ENCODE measurements at regions not wholly inside any gene's neighbourhood (a gene's known extent, or its start where the extent isn't known, plus 50 kb on each side); places are given as distances from the start of the nearest gene placed in this dataset.
"Not testable (repeated sequence)": the region's sequence is repeated elsewhere in the genome, so short reads cannot be mapped to it uniquely, and the experiment has no call there.

DNA sequence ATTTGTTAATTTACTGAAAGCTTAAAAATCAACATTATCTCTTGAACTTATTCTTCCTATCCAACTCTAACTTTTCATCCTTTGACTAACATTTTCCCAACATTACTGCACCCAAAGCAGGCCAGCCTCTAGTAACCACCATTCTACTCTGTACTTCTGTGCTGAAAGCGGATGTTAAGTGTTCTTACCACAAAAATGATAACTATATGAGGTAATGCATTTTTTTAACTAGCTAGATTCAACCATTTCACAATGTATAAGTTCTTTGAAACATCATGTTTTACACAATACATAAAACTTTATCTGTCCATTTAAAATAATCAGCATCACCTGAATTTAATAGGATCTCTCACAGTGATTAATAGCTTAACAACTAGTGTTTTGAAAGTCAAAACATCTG is 468.5 kb upstream of the MGAT4C start:
- H3K4me1 ChIP-seq (ENCODE audit: control insufficient read depth in 1 of 2, insufficient read depth in 2 of 2, low read length in 2 of 2): no peaks in the 10 kb centered on the region
- no peaks in the 10 kb centered on the region for H3K9me3 ChIP-seq (ENCODE audit: control insufficient read depth in 1 of 2, low read length in 2 of 2)
- H3K27ac ChIP-seq (ENCODE audit: low read depth, low read length): no peak overlapping the region
- no peak overlapping the region for H3K9ac ChIP-seq (ENCODE audit: low read depth in 1 of 2, low read length in 2 of 2)
- no peaks in the 10 kb centered on the region for H3K27me3 ChIP-seq (ENCODE audit: control insufficient read depth in 1 of 2, insufficient read depth in 2 of 2, low read length in 2 of 2)
- H3K36me3 ChIP-seq (ENCODE audit: control insufficient read depth in 1 of 2, insufficient read depth in 2 of 2, low read length in 2 of 2): no peaks in the 10 kb centered on the region
- H3K4me3 ChIP-seq (ENCODE audit: low read depth in 1 of 2, low read length in 2 of 2): no peak overlapping the region

DNA sequence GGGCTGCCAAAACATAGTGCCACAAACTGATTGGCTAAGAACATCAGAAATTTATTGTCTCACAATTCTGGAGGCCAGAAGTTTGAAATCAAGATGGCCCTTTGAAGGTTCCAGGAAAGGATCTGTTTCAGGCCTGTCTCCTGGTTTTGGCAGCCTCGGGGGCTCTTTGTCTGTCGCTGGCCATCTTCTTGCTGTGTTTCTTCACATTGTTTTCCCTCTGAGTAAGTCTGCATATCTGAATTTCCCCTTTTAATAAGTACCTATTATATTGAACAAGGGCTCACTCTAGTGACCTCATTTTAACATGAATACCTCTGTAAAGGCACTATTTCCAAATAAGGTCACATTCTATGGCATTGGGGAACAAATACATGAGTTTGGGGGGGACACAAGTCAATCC is 467.1 kb upstream of the MGAT4C start:
- Histone ChIP-seq H3K4me3 (ENCODE audit: low read depth in 1 of 2, low read length in 2 of 2) (no peak overlapping the region), H3K27ac (ENCODE audit: low read depth, low read length) (no peak overlapping the region), H3K27me3 (ENCODE audit: control insufficient read depth in 1 of 2, insufficient read depth in 2 of 2, low read length in 2 of 2) (no peaks in the 10 kb centered on the region), H3K9ac (ENCODE audit: low read depth in 1 of 2, low read length in 2 of 2) (no peak overlapping the region), H3K4me1 (ENCODE audit: control insufficient read depth in 1 of 2, insufficient read depth in 2 of 2, low read length in 2 of 2) (no peaks in the 10 kb centered on the region), H3K9me3 (ENCODE audit: control insufficient read depth in 1 of 2, low read length in 2 of 2) (no peaks in the 10 kb centered on the region), H3K36me3 (ENCODE audit: control insufficient read depth in 1 of 2, insufficient read depth in 2 of 2, low read length in 2 of 2) (no peaks in the 10 kb centered on the region)

DNA sequence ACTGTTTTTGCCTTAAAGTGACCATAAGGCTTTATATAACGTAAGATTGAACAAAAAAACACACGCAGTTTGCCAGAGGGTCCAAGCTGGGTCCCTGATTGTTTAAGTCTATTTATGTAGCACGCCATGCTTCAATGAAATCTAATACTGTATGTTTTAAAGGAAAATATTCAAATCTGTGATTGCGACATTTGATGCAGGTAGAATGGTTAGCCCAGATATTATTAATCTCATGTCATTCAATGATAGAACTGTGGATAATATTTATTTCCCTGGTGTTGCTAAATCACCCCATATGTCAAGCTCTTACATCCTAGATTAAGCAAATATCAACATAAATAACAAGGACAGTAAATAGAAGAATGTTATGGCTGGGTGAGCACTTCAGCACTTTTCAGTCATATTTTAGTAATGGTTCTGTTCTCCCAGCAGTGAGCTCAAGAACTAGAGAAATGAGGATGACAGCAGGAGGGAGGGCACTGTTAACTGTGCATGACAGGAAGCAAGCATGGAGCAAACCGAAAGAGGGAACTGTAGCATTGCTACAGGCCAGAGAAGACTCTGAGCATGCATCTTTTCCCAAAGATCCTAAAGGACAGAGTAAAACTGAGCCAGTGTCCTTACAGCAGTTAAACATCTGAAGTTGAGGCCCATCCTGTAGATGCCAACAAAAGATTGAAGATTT is 465.7 kb upstream of the MGAT4C start:
- Histone ChIP-seq H3K36me3 (ENCODE audit: control insufficient read depth in 1 of 2, insufficient read depth in 2 of 2, low read length in 2 of 2) (no peaks in the 10 kb centered on the region), H3K27me3 (ENCODE audit: control insufficient read depth in 1 of 2, insufficient read depth in 2 of 2, low read length in 2 of 2) (no peaks in the 10 kb centered on the region), H3K27ac (ENCODE audit: low read depth, low read length) (no peak overlapping the region)

DNA sequence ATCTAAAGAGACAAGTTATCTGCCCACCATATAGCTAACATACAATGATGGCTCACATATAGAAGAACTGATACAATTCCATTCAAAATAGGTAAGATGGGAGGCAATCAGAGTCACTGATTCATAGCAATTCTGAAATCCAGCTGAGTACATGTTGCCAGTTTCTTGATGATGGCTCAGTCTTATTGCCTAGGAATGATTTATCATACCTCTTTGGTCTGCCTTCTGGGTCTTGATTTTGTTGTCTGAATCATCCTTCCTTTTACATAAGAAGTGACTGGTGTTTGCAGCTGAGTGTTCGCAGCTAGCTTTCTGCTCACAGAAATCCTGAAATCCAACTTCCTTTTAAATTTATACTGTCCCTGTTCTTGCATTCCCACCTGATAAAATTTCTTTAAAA is 463.2 kb upstream of the MGAT4C start:
- Histone ChIP-seq H3K36me3 (ENCODE audit: control insufficient read depth in 1 of 2, insufficient read depth in 2 of 2, low read length in 2 of 2) (no peaks in the 10 kb centered on the region), H3K9ac (ENCODE audit: low read depth in 1 of 2, low read length in 2 of 2) (no peak overlapping the region), H3K4me3 (ENCODE audit: low read depth in 1 of 2, low read length in 2 of 2) (no peak overlapping the region), H3K4me1 (ENCODE audit: control insufficient read depth in 1 of 2, insufficient read depth in 2 of 2, low read length in 2 of 2) (no peaks in the 10 kb centered on the region), H3K27ac (ENCODE audit: low read depth, low read length) (no peak overlapping the region), H3K9me3 (ENCODE audit: control insufficient read depth in 1 of 2, low read length in 2 of 2) (no peaks in the 10 kb centered on the region), H3K27me3 (ENCODE audit: control insufficient read depth in 1 of 2, insufficient read depth in 2 of 2, low read length in 2 of 2) (no peaks in the 10 kb centered on the region)

More for the DNA sequence above, 465.7 kb upstream of the MGAT4C start:
- H3K4me1 ChIP-seq (ENCODE audit: control insufficient read depth in 1 of 2, insufficient read depth in 2 of 2, low read length in 2 of 2): no peaks in the 10 kb centered on the region
- no peak overlapping the region for H3K4me3 ChIP-seq (ENCODE audit: low read depth in 1 of 2, low read length in 2 of 2)
- H3K9me3 ChIP-seq (ENCODE audit: control insufficient read depth in 1 of 2, low read length in 2 of 2): no peaks in the 10 kb centered on the region
- no peak overlapping the region for H3K9ac ChIP-seq (ENCODE audit: low read depth in 1 of 2, low read length in 2 of 2)

DNA sequence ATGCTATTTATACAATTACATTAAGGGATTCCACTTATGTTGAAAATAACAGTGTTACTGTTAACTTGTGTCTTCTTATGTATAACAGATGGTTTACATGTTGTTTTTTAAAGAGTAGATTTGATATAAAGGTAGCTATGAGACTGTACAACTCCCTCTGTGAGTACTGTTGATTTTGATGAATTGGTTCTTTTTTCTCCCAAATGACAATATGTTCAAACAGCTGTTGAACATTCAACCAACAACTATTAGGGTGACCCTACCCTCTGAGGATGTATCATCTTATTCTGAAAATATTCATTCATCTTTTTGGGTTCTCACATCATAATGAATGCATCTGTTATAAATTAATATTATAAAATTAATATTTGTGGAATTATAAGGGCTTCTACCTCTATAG is 456.9 kb upstream of the MGAT4C start:
- H3K4me3 ChIP-seq (ENCODE audit: low read depth in 1 of 2, low read length in 2 of 2): no peak overlapping the region

DNA sequence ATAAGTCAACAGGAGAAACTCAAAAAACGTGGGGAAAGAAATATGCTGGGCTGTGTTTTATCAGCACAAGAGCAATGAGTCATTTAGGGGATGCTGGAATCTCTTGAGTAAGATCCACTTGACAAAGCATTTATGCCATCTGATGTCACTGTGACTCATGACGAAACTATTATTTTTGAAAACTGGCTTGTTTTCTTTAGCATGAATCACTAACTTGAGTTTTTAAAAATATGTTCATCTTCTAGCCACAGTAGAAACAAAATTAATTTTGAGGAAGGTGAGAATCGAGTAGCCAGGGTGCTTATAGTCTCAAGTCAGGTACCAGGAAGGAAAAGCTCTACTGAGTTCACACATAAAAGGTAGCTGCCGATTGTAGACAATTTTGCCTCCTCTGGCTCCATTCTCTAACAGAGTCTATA is 456.2 kb upstream of the MGAT4C start:
- Histone ChIP-seq H3K36me3 (ENCODE audit: control insufficient read depth in 1 of 2, insufficient read depth in 2 of 2, low read length in 2 of 2) (no peaks in the 10 kb centered on the region), H3K9me3 (ENCODE audit: control insufficient read depth in 1 of 2, low read length in 2 of 2) (no peaks in the 10 kb centered on the region), H3K4me3 (ENCODE audit: low read depth in 1 of 2, low read length in 2 of 2) (no peak overlapping the region), H3K27me3 (ENCODE audit: control insufficient read depth in 1 of 2, insufficient read depth in 2 of 2, low read length in 2 of 2) (no peaks in the 10 kb centered on the region), H3K27ac (ENCODE audit: low read depth, low read length) (no peak overlapping the region), H3K9ac (ENCODE audit: low read depth in 1 of 2, low read length in 2 of 2) (no peak overlapping the region), H3K4me1 (ENCODE audit: control insufficient read depth in 1 of 2, insufficient read depth in 2 of 2, low read length in 2 of 2) (no peaks in the 10 kb centered on the region)

More for the DNA sequence above, 456.9 kb upstream of the MGAT4C start:
- no peak overlapping the region for H3K9ac ChIP-seq (ENCODE audit: low read depth in 1 of 2, low read length in 2 of 2)
- H3K36me3 ChIP-seq (ENCODE audit: control insufficient read depth in 1 of 2, insufficient read depth in 2 of 2, low read length in 2 of 2): no peaks in the 10 kb centered on the region
- H3K4me1 ChIP-seq (ENCODE audit: control insufficient read depth in 1 of 2, insufficient read depth in 2 of 2, low read length in 2 of 2): no peaks in the 10 kb centered on the region
- no peaks in the 10 kb centered on the region for H3K27me3 ChIP-seq (ENCODE audit: control insufficient read depth in 1 of 2, insufficient read depth in 2 of 2, low read length in 2 of 2)
- H3K27ac ChIP-seq (ENCODE audit: low read depth, low read length): no peak overlapping the region
- no peaks in the 10 kb centered on the region for H3K9me3 ChIP-seq (ENCODE audit: control insufficient read depth in 1 of 2, low read length in 2 of 2)

DNA sequence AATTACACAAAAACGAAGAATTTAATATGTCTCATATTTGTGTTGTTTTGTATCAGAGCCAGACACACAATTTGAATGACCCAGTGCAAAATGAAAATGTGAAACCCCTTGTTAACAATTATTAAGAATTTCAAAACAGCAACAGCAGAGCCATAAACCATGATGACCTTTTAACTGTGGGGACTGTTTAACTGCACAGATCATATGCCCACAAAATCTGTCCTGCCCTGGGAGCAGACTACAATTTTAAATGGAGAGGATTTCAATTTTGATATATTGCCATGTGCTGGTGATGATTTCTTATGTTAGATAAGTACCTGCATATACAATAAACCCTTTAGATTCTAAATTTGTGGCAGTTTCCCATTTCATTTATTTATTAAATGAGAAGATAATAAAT is 455.5 kb upstream of the MGAT4C start:
- Histone ChIP-seq H3K4me3 (ENCODE audit: low read depth in 1 of 2, low read length in 2 of 2) (no peak overlapping the region), H3K27me3 (ENCODE audit: control insufficient read depth in 1 of 2, insufficient read depth in 2 of 2, low read length in 2 of 2) (no peaks in the 10 kb centered on the region), H3K9ac (ENCODE audit: low read depth in 1 of 2, low read length in 2 of 2) (no peak overlapping the region), H3K9me3 (ENCODE audit: control insufficient read depth in 1 of 2, low read length in 2 of 2) (no peaks in the 10 kb centered on the region), H3K27ac (ENCODE audit: low read depth, low read length) (no peak overlapping the region), H3K4me1 (ENCODE audit: control insufficient read depth in 1 of 2, insufficient read depth in 2 of 2, low read length in 2 of 2) (no peaks in the 10 kb centered on the region), H3K36me3 (ENCODE audit: control insufficient read depth in 1 of 2, insufficient read depth in 2 of 2, low read length in 2 of 2) (no peaks in the 10 kb centered on the region)

DNA sequence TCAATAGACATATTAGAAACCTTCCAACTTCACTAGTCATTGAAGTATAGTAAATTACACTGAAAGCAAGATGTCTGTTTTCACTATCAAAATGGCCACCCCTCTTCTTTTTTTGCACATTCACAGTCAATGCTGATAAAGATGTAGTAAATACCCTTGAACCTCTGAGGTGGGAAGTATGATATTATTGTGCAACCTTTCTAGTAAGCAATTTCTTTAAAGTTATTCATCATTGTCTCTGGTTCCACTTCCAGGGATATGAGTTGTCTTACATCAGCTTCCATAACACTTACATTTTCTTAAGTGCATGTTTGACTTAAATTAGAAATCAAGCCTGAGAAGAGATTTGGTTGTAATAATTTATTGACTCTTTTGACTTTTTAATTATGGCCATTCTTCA is 453.9 kb upstream of the MGAT4C start:
- H3K36me3 ChIP-seq (ENCODE audit: control insufficient read depth in 1 of 2, insufficient read depth in 2 of 2, low read length in 2 of 2): no peaks in the 10 kb centered on the region
- H3K4me1 ChIP-seq (ENCODE audit: control insufficient read depth in 1 of 2, insufficient read depth in 2 of 2, low read length in 2 of 2): no peaks in the 10 kb centered on the region
- no peak overlapping the region for H3K4me3 ChIP-seq (ENCODE audit: low read depth in 1 of 2, low read length in 2 of 2)
- H3K9me3 ChIP-seq (ENCODE audit: control insufficient read depth in 1 of 2, low read length in 2 of 2): no peaks in the 10 kb centered on the region
- no peak overlapping the region for H3K9ac ChIP-seq (ENCODE audit: low read depth in 1 of 2, low read length in 2 of 2)
- no peak overlapping the region for H3K27ac ChIP-seq (ENCODE audit: low read depth, low read length)
- no peaks in the 10 kb centered on the region for H3K27me3 ChIP-seq (ENCODE audit: control insufficient read depth in 1 of 2, insufficient read depth in 2 of 2, low read length in 2 of 2)

DNA sequence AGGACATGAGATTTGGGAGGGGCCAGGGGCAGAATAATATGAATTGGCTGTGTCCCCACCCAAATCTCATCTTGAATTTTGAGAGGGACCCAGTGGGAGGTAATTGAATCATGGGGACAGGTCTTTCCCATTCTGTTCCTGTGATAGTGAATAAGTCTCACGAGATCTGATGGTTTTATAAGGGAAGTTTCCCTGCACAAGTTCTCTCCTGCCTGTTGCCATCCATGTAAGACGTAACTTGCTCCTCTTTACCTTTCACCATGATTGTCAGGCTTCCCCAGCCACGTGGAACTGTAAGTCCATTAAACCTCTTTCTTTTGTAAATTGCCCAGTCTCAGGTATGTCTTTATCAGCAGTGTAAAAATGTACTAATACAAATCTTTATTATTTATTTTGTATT is 452.8 kb upstream of the MGAT4C start:
- H3K27ac ChIP-seq (ENCODE audit: low read depth, low read length); H3K27me3 ChIP-seq (ENCODE audit: control insufficient read depth in 1 of 2, insufficient read depth in 2 of 2, low read length in 2 of 2); H3K4me1 ChIP-seq (ENCODE audit: control insufficient read depth in 1 of 2, insufficient read depth in 2 of 2, low read length in 2 of 2): not testable (repeated sequence)

DNA sequence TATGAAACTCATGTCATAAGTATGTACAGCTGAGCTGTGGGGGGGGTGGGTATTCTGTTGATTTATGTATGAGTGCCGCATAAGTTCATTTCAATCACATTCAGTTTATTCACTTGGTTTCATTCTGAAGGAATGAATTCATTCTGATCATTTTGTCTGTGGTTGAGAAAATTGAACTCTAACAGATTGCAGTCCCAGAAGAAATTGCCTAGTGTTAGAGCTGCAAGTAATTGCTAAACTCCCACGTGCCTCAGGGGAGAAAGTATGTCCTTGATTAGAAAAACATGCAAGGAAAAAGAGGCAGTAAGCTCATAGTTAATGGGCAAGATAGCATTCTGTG is 442.4 kb upstream of the MGAT4C start:
- no peaks in the 10 kb centered on the region for H3K27me3 ChIP-seq (ENCODE audit: control insufficient read depth in 1 of 2, insufficient read depth in 2 of 2, low read length in 2 of 2)
- no peaks in the 10 kb centered on the region for H3K4me1 ChIP-seq (ENCODE audit: control insufficient read depth in 1 of 2, insufficient read depth in 2 of 2, low read length in 2 of 2)
- no peaks in the 10 kb centered on the region for H3K9me3 ChIP-seq (ENCODE audit: control insufficient read depth in 1 of 2, low read length in 2 of 2)
- no peak overlapping the region for H3K27ac ChIP-seq (ENCODE audit: low read depth, low read length)
- H3K9ac ChIP-seq (ENCODE audit: low read depth in 1 of 2, low read length in 2 of 2): no peak overlapping the region
- H3K36me3 ChIP-seq (ENCODE audit: control insufficient read depth in 1 of 2, insufficient read depth in 2 of 2, low read length in 2 of 2): no peaks in the 10 kb centered on the region
- H3K4me3 ChIP-seq (ENCODE audit: low read depth in 1 of 2, low read length in 2 of 2): no peak overlapping the region

More for the DNA sequence above, 452.8 kb upstream of the MGAT4C start:
- not testable (repeated sequence) for H3K9ac ChIP-seq (ENCODE audit: low read depth in 1 of 2, low read length in 2 of 2); H3K36me3 ChIP-seq (ENCODE audit: control insufficient read depth in 1 of 2, insufficient read depth in 2 of 2, low read length in 2 of 2); H3K9me3 ChIP-seq (ENCODE audit: control insufficient read depth in 1 of 2, low read length in 2 of 2); H3K4me3 ChIP-seq (ENCODE audit: low read depth in 1 of 2, low read length in 2 of 2)
